GM10248 (cell line): ENCODE measurements at regions not wholly inside any gene's neighbourhood (a gene's known extent, or its start where the extent isn't known, plus 50 kb on each side); places are given as distances from the start of the nearest gene placed in this dataset.

Source experiments
- CTCF ChIA-PET: fragments of 300-600 bp; sonication (Branson Sonifier 250); formaldehyde crosslinking; extraction: SDS; loops from one replicate; lab custom pipeline; 2021; ENCODE audit warnings: antibody characterized with exemption; lab: Yijun Ruan, JAX
- POLR2A ChIA-PET: fragments of 350-650 bp; sonication (Branson Sonifier 250); formaldehyde crosslinking; extraction: SDS; loops from one replicate; lab custom pipeline; 2020; ENCODE audit warnings: antibody characterized with exemption; lab: Yijun Ruan, JAX
- DNase-seq: peaks from one replicate; pipeline ENCODE4 v3.0.0; 2012; ENCODE audit errors: extremely low spot score
- TF ChIP-seq, protein P1 (sequence below): IDR thresholded peaks from 2 replicates; pipeline ENCODE4 v1.5.1; 2012; ENCODE audit warnings: mild to moderate bottlenecking, low read depth; ENCODE audit errors: extremely low read depth, missing control alignments, control extremely low read depth

DNA sequence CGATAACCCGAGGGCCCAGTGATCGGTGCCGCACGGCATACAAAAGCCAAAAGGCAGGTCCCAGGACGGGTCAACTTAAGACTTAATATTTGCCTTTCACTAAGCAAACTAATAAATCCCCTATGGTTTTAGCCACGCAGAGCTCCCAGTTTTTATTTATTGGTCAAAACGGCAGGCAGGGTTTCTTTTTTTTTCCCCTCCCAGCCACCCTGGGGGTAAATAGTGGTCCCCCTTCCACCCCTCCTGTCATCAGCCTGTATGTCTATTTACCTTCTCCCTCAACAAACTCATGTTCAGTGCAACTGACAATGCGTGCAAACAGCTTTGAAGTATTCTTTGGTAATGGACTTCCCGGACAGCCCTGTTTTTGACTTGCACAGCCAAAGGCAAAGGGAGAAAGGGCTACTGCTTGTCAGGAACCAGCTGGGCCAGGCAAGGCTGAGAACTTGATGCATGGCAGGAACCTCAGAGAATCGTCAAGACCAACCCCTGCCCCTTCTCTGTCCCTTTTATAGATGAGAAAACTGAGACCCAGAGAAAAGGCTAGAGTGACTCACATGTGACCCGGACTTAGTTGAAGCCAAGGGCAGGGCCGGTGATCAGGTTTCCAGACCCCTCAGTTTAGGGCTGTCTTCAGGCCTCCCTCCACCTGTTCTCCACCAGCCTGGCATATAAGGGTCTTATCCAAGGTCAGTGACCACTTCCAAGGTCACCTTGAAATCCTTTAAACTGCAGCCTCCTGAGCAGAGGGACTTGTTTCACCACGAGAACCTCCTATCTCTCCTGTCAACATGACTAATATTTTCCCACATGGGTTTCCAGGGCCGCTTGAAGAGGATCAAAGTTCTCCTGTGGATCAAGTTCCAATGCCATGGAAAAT lies 279.0 kb downstream of the SOX9 start:
- no peak for DNase-seq
- ChIA-PET POLR2A (no interaction called here), CTCF (interaction anchor here (1.4 to 1.8 kb wide), 2 partner anchors 11 kb away, joined by 4 read pairs; no protein-coding TSS in a partner anchor)
- TF ChIP-seq, protein P1, sequence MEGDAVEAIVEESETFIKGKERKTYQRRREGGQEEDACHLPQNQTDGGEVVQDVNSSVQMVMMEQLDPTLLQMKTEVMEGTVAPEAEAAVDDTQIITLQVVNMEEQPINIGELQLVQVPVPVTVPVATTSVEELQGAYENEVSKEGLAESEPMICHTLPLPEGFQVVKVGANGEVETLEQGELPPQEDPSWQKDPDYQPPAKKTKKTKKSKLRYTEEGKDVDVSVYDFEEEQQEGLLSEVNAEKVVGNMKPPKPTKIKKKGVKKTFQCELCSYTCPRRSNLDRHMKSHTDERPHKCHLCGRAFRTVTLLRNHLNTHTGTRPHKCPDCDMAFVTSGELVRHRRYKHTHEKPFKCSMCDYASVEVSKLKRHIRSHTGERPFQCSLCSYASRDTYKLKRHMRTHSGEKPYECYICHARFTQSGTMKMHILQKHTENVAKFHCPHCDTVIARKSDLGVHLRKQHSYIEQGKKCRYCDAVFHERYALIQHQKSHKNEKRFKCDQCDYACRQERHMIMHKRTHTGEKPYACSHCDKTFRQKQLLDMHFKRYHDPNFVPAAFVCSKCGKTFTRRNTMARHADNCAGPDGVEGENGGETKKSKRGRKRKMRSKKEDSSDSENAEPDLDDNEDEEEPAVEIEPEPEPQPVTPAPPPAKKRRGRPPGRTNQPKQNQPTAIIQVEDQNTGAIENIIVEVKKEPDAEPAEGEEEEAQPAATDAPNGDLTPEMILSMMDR: no peak

DNA sequence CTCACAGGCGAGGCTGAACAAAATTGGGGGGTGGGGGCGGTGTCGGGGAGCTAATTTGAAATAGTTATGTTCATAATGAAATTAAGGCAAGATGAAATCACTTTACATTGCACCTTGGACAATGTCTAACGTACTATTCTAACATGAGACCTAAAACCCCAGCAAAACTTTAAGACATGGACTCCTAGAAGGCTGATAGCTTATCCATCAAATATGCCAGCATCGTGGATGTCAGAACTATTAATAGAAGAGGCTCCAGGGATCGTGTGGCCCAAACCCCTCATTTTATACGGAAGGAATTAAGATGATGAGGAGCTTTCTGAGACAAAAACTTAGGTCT lies 279.6 kb downstream of the SOX9 start:
- TF ChIP-seq, protein P1: no peak
- ChIA-PET POLR2A (no interaction called here), CTCF (interaction anchor here (1.4 to 1.8 kb wide), 2 partner anchors 10 to 12 kb away, joined by 4 read pairs; no protein-coding TSS in a partner anchor)
- DNase-seq: no peak

DNA sequence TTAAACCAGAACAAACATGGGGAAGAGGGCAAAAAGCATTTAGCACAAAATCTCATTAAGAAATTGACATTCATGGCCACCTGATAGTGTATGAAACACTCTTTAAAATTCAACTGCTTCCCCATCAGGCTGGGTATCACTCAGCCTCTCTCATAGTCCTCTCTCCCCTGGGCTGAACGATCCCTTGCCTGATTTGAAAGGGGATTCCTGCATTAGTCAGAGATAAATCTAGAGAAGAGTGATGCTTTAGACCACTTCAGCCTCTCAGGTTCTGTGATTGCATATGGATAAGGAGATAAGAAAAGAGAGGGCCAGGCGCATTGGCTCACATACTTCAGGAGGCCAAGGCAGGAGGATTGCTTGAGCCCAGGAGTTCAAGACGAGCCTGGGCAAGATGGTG lies 280.0 kb downstream of the SOX9 start:
- DNase-seq: no peak
- ChIA-PET CTCF (interaction anchor here (0.9 to 1.8 kb wide), 2 partner anchors 10 to 20 kb away, joined by 4 read pairs; no protein-coding TSS in a partner anchor), POLR2A (no interaction called here)
- TF ChIP-seq, protein P1: no peak

DNA sequence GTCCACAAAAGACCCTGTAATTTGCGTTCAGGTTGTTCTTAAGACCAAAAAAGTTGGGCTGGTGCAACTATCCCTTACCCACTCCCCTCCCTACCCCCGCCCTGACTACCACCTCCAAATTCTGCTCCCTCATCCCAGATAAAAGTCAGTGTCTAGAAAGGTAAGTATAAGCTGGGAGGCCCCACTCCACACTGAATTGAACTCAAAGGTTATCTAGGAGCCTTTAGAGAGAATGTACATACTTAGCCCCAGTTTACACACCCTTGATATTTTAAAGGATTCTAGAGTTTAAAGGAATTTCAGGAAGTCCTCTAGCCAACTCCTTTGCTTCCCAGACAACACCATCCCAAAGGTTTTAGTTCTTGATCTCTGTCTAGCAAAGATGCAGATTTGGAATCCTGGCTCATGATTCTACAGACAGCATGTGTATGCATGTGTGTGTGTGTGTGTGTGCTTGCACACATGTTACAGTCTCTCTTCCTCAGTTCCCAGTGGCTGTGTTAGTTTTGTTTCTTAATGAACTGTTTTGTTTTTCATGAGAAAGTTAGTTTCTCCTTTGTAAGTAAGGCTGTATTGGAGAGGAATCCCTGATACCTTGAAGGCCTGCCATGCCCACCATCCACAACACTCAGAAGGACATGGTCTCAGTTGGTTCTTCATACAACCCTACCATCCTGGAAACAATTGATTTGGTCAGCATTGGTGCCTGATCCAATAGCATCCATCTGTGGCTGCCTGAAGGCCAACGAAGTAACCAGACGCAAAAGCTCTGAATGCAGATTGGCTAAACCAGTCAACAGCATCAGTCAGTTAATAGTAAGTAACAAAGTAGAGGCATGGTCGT lies 281.3 kb downstream of the SOX9 start:
- TF ChIP-seq, protein P1: no peak
- CTCF ChIA-PET: interaction anchor here (0.9 to 1.2 kb wide), 2 partner anchors 21 to 105 kb away, joined by 3 to 4 read pairs; no protein-coding TSS in a partner anchor
- POLR2A ChIA-PET: interaction anchor here (0.7 kb wide), 1 partner anchor 19 kb away, joined by 3 read pairs; no protein-coding TSS in a partner anchor
- DNase-seq: no peak

DNA sequence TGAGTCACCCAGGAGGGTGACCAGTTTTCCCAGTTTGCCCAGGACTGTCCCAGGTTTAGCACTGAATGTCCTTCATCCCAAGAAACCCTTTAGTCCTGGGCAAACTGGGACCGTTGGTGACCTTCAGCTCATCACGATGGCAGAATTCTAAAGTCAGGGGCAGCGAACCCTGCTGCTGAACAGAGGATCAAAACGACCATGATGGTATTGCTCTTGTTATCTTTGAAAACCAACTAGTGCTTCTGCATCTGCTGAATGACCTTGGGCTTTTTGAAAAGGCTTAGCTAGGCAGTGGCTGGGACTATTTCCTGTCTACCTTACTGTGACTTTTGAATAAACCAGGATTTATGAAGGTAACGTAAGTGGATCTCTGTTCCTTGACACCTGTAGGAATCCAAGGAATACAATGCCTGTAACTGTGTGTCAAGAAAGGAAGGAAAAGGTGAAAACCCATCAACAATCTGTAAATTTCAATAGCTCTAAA lies 281.9 kb downstream of the SOX9 start:
- ChIA-PET CTCF (interaction anchor here (0.6 to 1.2 kb wide), 3 partner anchors 13 to 220 kb away, joined by 3 read pairs; no protein-coding TSS in a partner anchor), POLR2A (interaction anchor here (0.7 kb wide), 1 partner anchor 19 kb away, joined by 3 read pairs; no protein-coding TSS in a partner anchor)
- no peak for DNase-seq
- TF ChIP-seq, protein P1: no peak
